ENCODE measurements at regions not wholly inside any gene's neighbourhood (a gene's known extent, or its start where the extent isn't known, plus 50 kb on each side); places are given as distances from the start of the nearest gene placed in this dataset.

GRCh38 chr13:44229371-44230030 is 144.1 kb upstream of the SERP2 start:
- no peak for DNase-seq

GRCh38 chr13:44230071-44230470 is 143.6 kb upstream of the SERP2 start:
- DNase-seq = no peak

GRCh38 chr13:44230736-44231135 is 142.9 kb upstream of the SERP2 start:
- no peak for DNase-seq

- DNase-seq = peak; percentile 93
These were observed 141.7 kb upstream of the SERP2 start for GRCh38 chr13:44231786-44232516.

- no peak for DNase-seq
These were observed 140.8 kb upstream of the SERP2 start for GRCh38 chr13:44232774-44233173.

- no peak for DNase-seq
These were observed 139.1 kb upstream of the SERP2 start for GRCh38 chr13:44234566-44234965.

- DNase-seq = no peak
These were observed 137.3 kb upstream of the SERP2 start for GRCh38 chr13:44236370-44236769.

GRCh38 chr13:44236801-44237207 is 136.8 kb upstream of the SERP2 start:
- no peak for DNase-seq

GRCh38 chr13:44237276-44237767 is 136.3 kb upstream of the SERP2 start:
- DNase-seq = no peak

GRCh38 chr13:44237881-44238421 is 135.7 kb upstream of the SERP2 start:
- no peak for DNase-seq

GRCh38 chr13:44240611-44241145 is 132.9 kb upstream of the SERP2 start:
- DNase-seq = no peak

- no peak for DNase-seq
These were observed 132.0 kb upstream of the SERP2 start for GRCh38 chr13:44241638-44242037.

- no peak for DNase-seq
These were observed 130.9 kb upstream of the SERP2 start for GRCh38 chr13:44242766-44243165.

- DNase-seq = peak; percentile 63
These were observed 130.3 kb upstream of the SERP2 start for GRCh38 chr13:44243198-44243857.

GRCh38 chr13:44244288-44244687 is 129.3 kb upstream of the SERP2 start:
- no peak for DNase-seq

GRCh38 chr13:44249431-44249836 is 124.2 kb upstream of the SERP2 start:
- DNase-seq = no peak

GRCh38 chr13:44252938-44253337 is 120.7 kb upstream of the SERP2 start:
- DNase-seq = no peak

GRCh38 chr13:44255771-44256364 is 117.8 kb upstream of the SERP2 start:
- no peak for DNase-seq

- no peak for DNase-seq
These were observed 115.8 kb upstream of the SERP2 start for GRCh38 chr13:44257796-44258195.

GRCh38 chr13:44259045-44260027 is 114.3 kb upstream of the SERP2 start:
- peak; percentile 34 for DNase-seq

GRCh38 chr13:44260336-44260735 is 113.3 kb upstream of the SERP2 start:
- DNase-seq = no peak
